RWPE2 (cell line): ENCODE measurements at regions not wholly inside any gene's neighbourhood (a gene's known extent, or its start where the extent isn't known, plus 50 kb on each side); places are given as distances from the start of the nearest gene placed in this dataset.

Experiments
- ATAC-seq: fragments of 200-7000 bp; cut with Tn5 transposase; 3 replicates; pipeline ENCODE4 v1.9.1; 2021; ENCODE audit warnings: low read depth
- DNase-seq: peaks from one replicate; pipeline ENCODE4 v3.0.0-alpha.2; 2020; ENCODE audit warnings: low spot score
- H3K27ac ChIP-seq: fragments of 450-650 bp; 2 replicates; pipeline ENCODE4 v1.5.1; 2017; ENCODE audit warnings: mild to moderate bottlenecking; ENCODE audit not compliant: poor library complexity, severe bottlenecking
- H3K27me3 ChIP-seq: fragments of 250-450 bp; sonication (Bioruptor Pico); 2 replicates; pipeline ENCODE4 v1.5.1; 2021; ENCODE audit warnings: mild to moderate bottlenecking, moderate library complexity; ENCODE audit not compliant: insufficient read depth, poor library complexity, severe bottlenecking
- H3K36me3 ChIP-seq: fragments of 250-450 bp; sonication (Bioruptor Pico); 2 replicates; pipeline ENCODE4 v1.5.1; 2020; ENCODE audit warnings: low read depth, mild to moderate bottlenecking, moderate library complexity
- H3K4me1 ChIP-seq: fragments of 250-450 bp; sonication (Bioruptor Pico); 2 replicates; pipeline ENCODE4 v1.5.1; 2021; ENCODE audit warnings: mild to moderate bottlenecking, moderate library complexity; ENCODE audit not compliant: insufficient read depth, poor library complexity, severe bottlenecking
- H3K4me3 ChIP-seq: fragments of 250-450 bp; sonication (Bioruptor Pico); 2 replicates; pipeline ENCODE4 v1.5.1; 2021; ENCODE audit warnings: mild to moderate bottlenecking, moderate library complexity; ENCODE audit not compliant: severe bottlenecking
- H3K9me3 ChIP-seq: fragments of 250-450 bp; sonication (Bioruptor Pico); 2 replicates; pipeline ENCODE4 v1.5.1; 2021; ENCODE audit warnings: mild to moderate bottlenecking, moderate library complexity; ENCODE audit not compliant: severe bottlenecking
- TF ChIP-seq, protein P1 (sequence below): fragments of 450-650 bp; IDR thresholded peaks from one replicate; pipeline ENCODE4 v1.5.1; 2017; ENCODE audit warnings: mild to moderate bottlenecking, moderate library complexity; ENCODE audit not compliant: poor library complexity, severe bottlenecking

DNA sequence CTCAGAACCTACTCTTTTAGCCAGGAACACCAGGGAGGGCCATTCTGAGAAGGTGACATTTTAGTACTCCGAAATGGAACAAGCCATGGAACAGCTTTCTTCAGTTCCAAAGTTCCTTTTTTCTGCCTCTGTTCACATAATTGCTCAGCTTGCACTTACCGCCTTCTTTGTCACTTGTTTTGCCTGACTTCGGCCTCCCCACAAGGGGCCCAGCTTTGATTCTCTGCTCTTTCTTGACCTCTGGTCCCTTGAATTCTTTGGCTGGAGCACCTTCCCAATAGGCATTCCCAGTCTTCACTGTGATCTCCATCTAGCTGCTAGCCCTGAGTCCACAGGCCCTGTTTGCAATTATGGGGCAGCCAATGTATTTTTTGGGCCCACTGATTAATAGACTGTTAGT is 51.4 kb upstream of the SLC7A14 start:
- ATAC-seq (no peak), DNase-seq (no peak)
- Histone ChIP-seq H3K27me3 (no peaks in the 10 kb centered on the region), H3K4me1 (no peaks in the 10 kb centered on the region), H3K36me3 (no peaks in the 10 kb centered on the region), H3K9me3 (no peaks in the 10 kb centered on the region), H3K4me3 (no peak overlapping the region), H3K27ac (no peak overlapping the region)
- TF ChIP-seq, protein P1, sequence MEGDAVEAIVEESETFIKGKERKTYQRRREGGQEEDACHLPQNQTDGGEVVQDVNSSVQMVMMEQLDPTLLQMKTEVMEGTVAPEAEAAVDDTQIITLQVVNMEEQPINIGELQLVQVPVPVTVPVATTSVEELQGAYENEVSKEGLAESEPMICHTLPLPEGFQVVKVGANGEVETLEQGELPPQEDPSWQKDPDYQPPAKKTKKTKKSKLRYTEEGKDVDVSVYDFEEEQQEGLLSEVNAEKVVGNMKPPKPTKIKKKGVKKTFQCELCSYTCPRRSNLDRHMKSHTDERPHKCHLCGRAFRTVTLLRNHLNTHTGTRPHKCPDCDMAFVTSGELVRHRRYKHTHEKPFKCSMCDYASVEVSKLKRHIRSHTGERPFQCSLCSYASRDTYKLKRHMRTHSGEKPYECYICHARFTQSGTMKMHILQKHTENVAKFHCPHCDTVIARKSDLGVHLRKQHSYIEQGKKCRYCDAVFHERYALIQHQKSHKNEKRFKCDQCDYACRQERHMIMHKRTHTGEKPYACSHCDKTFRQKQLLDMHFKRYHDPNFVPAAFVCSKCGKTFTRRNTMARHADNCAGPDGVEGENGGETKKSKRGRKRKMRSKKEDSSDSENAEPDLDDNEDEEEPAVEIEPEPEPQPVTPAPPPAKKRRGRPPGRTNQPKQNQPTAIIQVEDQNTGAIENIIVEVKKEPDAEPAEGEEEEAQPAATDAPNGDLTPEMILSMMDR, result no peak

DNA sequence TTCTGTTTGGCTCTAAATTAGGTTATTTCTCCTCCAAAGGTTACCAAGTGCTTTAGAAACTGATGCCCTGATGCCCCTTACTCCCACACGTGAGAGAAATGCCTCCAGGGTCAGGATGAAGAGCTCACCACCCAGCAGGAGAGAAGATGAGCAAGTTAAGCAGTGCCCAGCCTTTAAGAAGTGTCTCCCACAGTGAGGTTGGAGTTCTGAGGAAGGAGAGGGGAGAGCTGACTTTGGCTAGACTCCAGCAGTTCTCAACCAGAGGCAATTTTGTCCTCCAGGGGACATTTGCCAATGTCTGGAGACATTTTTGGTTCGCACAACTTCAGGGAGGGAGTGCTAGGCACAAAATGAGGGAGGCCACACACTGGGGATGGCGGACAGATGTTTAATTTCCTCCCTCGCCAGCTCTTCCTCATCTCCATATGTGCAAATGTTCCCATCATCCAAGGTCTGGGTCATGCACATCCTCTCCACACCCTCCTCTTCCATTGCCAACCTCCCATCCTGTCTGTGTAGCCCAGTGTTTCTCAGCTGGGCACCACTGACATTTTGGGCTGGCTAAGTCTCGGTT is 50.6 kb upstream of the SLC7A14 start:
- ATAC-seq (no peak), DNase-seq (no peak)
- Histone ChIP-seq H3K27ac (no peak overlapping the region), H3K36me3 (no peaks in the 10 kb centered on the region), H3K9me3 (no peaks in the 10 kb centered on the region), H3K4me3 (no peak overlapping the region), H3K4me1 (no peaks in the 10 kb centered on the region), H3K27me3 (no peaks in the 10 kb centered on the region)
- TF ChIP-seq, protein P1, result no peak
